Hematopoietic multipotent progenitor cell treated with erythropoietin and hydrocortisone succinate and interleukin-3 and kit ligand, for 6 days (in vitro differentiated cells): ENCODE measurements at regions not wholly inside any gene's neighbourhood (a gene's known extent, or its start where the extent isn't known, plus 50 kb on each side); places are given as distances from the start of the nearest gene placed in this dataset.

Experiments
- DNase-seq: peaks from one replicate; pipeline ENCODE4 v3.0.0-alpha.2; 2015

GRCh38 chr6:3640868-3641267, 110.6 kb downstream of the PXDC1 start:
- DNase-seq = no peak

GRCh38 chr6:3638662-3639061, 112.9 kb downstream of the PXDC1 start:
- DNase-seq = no peak

GRCh38 chr6:3636060-3636459, 115.5 kb downstream of the PXDC1 start:
- no peak for DNase-seq

DNA sequence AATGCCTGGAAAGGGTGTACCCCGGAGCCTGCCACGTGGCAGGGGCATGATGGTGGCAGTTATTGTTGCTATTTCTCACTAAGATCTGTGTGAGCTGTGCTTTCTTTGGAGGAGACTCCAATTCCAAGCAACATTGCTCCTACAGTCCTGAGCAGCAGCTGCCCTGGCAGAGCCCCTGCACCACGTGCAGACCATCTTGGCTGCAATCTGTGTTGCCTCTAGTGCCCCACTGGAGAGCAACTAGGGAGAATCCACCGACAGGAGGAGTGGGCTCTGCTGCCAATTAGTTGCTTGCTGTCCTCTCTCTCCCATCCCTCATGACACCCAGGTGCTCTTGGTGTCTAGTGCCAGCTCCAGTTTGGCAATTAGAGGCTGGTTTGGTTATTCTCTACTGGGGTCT, 116.0 kb downstream of the PXDC1 start:
- DNase-seq = no peak

- DNase-seq = no peak
These were observed 117.2 kb downstream of the PXDC1 start for GRCh38 chr6:3634280-3634816.

- no peak for DNase-seq
These were observed 117.8 kb downstream of the PXDC1 start for GRCh38 chr6:3633711-3634110.

GRCh38 chr6:3631877-3632276, 119.6 kb downstream of the PXDC1 start:
- no peak for DNase-seq

GRCh38 chr6:3631186-3631585, 120.3 kb downstream of the PXDC1 start:
- no peak for DNase-seq

GRCh38 chr6:3630258-3630835, 121.2 kb downstream of the PXDC1 start:
- DNase-seq = peak; percentile 43

DNA sequence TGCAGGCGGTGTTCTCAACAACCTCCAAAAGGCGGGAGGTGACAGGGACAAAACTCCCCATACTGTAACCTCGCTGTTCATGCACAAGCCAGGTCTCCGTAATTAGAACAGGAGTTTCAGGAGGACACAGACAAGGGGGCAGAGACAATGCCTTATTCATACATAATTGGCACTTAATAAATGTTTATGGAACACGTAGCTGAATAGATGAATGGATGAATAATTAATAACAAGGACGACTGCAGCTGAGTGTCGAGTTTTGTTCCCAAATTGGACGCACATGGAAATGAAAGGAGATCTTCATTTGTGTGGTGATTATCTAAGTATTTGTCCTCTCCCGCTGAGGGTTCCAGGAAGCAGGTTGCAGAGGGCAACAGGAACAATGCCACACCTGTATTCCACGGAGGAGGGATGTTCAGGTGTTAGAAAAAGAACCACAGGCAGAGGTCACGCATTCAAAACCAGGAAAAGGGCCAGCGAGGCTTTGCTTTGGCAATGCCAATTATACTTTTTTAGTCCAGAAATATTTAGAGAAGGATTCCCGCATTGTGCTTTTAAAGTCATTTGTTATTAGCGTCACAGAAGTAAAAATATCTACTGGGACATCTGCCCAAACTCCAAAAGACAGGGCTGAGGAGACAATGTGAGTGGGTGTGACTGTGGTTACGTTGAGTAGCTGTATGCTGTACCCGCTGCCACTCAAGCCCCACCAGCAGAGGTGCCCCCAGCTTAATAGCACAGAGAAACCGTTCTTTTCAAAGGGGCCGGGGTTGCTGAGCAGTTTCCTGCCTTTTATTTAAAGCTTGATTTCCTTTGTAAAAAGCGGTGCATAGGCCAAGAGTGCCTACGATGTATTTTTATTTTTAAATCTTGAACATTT, 123.3 kb downstream of the PXDC1 start:
- DNase-seq = peak; percentile 90

DNA sequence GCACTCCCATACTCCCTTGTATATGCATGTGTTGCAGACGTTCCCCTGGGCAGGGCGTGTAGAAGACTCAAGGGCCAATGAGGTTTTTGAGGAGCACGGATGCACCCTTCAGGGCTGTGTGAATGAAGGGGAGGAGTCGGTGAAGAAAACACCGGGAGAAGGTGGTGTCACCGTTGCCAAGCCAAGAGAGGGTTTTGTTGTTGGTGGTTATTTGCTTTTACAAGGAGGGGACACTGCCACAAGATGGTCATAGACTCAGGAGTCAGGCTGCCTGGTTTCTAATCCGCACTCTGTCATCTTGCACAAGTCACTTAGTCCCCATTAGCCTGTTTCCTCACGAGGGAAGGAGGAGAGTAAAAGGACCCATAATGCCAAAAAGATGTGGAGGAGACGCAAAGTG, 124.0 kb downstream of the PXDC1 start:
- no peak for DNase-seq

- DNase-seq = no peak
These were observed 125.4 kb downstream of the PXDC1 start for GRCh38 chr6:3625980-3626563.

- no peak for DNase-seq
These were observed 126.1 kb downstream of the PXDC1 start for GRCh38 chr6:3625149-3625979.

DNA sequence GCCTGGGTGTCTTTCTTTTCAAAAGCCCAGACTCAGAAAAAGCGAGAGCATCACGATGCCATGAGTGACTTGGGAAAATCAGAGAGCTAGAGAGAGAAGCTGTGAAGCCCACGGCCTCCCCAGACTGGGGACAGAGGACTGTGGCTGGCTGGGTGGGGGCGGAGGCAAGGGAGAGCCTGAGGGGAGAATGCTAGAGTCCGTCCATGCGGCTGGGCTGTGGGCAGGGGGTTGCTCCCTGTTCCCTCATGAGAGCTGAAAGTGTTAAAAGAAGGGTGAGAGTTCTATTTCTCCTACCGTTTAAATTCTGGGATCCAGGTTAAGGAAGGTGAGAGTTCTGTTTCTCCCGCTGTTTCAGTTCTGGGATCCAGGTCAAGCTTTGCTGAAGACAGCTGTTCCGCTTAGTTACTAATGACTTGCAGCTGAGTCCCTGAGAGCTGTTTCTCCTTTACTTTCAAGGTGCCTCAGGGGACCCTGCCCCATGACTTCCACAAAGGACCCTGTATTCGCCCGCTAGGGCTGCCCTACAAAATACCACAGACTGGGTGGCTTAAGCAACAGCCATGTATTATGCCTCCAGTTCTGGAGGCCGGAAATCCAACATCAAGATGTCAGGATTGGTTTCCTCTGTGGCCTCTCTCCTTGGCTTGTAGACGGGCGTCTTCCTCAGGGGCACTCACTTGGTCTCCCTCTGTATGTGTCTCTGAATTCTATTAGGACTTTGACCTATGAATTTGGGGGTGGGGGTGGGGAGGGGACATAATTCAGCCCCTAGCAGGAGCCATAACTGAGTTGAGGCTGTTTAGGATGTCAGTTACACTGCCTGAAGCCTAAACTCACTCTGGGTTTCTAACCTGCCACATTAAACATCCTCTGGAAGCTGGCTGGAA, 127.0 kb downstream of the PXDC1 start:
- DNase-seq = no peak

- peak; percentile 19 for DNase-seq
These were observed 127.9 kb downstream of the PXDC1 start for GRCh38 chr6:3623451-3624249.

- no peak for DNase-seq
These were observed 130.1 kb downstream of the PXDC1 start for GRCh38 chr6:3621411-3621810.

- DNase-seq = no peak
These were observed 130.6 kb downstream of the PXDC1 start for GRCh38 chr6:3620937-3621336.

DNA sequence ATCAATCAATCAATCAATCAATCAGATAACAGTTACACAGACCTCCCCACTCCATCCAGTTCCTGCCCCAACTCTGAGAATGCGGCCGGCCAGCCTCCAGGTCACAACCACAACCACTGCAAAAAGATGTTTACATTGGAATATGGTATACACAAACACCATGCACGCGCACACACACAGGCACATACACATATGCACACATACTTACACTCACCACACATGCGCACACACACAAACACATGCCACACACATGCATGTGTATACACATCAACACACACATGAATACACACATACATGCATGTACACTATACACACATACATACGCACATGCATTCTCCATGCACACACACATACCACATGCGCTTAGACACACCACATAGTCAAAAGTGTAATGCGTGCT, 131.1 kb downstream of the PXDC1 start:
- no peak for DNase-seq

DNA sequence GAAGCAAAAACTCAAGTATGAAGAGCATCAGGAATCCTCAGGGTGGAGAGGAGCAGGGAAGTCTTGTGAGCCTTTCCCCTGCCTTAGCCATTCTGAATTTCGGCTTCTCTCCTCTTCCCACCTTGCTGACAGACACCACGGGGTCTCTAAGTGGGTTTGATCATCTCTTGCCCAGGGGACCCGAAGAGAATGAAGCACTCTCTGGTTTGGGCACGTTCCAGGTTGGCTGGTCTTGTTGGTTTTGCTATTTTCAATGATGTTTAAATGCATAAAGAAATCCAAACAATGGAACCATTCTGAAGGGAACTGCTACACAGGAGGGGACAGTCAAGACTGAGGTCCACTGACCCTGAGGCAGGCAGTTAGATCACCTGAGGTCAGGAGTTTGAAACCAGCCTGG, 131.7 kb downstream of the PXDC1 start:
- DNase-seq = no peak

DNA sequence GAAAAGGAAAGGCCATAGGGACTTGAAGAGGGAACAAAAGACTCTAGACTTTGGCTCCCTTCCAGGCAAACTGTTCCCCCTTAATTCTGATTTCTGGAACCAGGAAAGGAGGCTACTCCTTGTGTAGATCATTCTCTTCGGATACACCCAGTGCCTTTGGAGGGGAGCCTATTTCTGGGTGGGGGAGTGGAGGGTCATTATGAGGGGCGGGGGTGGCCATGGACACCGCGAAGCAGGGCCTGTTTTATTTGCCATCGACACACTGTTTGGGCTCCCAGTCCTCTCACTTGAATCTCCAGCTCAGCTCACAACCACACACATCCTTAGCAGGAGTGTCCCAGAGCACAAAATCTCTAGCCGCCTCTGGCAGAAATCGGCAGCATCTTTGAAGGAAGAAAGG, 132.3 kb downstream of the PXDC1 start:
- DNase-seq = no peak

- no peak for DNase-seq
These were observed 132.9 kb downstream of the PXDC1 start for GRCh38 chr6:3618642-3619041.
